PC-9 (cell line): ENCODE measurements at regions not wholly inside any gene's neighbourhood (a gene's known extent, or its start where the extent isn't known, plus 50 kb on each side); places are given as distances from the start of the nearest gene placed in this dataset.

ENCODE experiments used
- CTCF ChIP-seq: fragments of 200-600 bp; sonication (generic); conservative IDR thresholded peaks from 2 replicates; pipeline ENCODE4 v1.6.1; 2017; ENCODE audit warnings: mixed run types, antibody characterized with exemption, mild to moderate bottlenecking, moderate library complexity
- EZH2 ChIP-seq: fragments of 200-600 bp; sonication (generic); IDR thresholded peaks from 2 replicates; pipeline ENCODE4 v1.8.0; 2017; ENCODE audit warnings: antibody characterized with exemption, low read depth

GRCh38 chr4:24131954-24132673 is 242.3 kb upstream of the PPARGC1A start:
- TF ChIP-seq EZH2 = no peak
- no peak for TF ChIP-seq CTCF
